DOHH2 (cell line): ENCODE measurements at regions not wholly inside any gene's neighbourhood (a gene's known extent, or its start where the extent isn't known, plus 50 kb on each side); places are given as distances from the start of the nearest gene placed in this dataset.

Experiments used
- EZH2phosphoT487 ChIP-seq: fragments of 200-600 bp; sonication (generic); IDR thresholded peaks from 2 replicates; pipeline ENCODE4 v1.6.1; 2017; ENCODE audit warnings: borderline replicate concordance, mild to moderate bottlenecking, antibody characterized with exemption, low read length, moderate library complexity, mixed read lengths
- TF ChIP-seq, protein P1 (sequence below): fragments of 200-600 bp; sonication (generic); IDR thresholded peaks from one replicate; pipeline ENCODE4 v1.5.1; 2014; ENCODE audit warnings: antibody characterized with exemption, mild to moderate bottlenecking, low read depth, low read length; ENCODE audit not compliant: poor library complexity, severe bottlenecking

DNA sequence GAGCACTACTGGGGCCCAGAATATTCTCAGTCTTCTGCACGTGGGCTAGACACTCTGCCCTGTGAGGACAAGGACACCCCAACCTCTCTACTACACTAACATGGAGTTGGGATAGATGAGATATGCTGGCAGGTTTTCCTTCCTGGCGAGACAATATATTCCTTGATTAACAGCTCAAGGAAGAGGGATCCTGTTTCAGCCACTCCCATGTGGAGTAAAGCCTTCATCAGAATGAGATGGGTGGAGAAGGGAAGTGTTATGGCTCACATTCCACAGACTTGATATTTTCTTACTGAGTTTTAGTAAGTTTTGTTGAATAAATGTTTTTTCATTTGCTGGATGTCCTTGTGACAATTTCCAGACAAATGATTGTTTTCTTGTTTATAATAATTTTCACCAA lies 1187.6 kb downstream of the CDH12 start:
- TF ChIP-seq, protein P1, sequence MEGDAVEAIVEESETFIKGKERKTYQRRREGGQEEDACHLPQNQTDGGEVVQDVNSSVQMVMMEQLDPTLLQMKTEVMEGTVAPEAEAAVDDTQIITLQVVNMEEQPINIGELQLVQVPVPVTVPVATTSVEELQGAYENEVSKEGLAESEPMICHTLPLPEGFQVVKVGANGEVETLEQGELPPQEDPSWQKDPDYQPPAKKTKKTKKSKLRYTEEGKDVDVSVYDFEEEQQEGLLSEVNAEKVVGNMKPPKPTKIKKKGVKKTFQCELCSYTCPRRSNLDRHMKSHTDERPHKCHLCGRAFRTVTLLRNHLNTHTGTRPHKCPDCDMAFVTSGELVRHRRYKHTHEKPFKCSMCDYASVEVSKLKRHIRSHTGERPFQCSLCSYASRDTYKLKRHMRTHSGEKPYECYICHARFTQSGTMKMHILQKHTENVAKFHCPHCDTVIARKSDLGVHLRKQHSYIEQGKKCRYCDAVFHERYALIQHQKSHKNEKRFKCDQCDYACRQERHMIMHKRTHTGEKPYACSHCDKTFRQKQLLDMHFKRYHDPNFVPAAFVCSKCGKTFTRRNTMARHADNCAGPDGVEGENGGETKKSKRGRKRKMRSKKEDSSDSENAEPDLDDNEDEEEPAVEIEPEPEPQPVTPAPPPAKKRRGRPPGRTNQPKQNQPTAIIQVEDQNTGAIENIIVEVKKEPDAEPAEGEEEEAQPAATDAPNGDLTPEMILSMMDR = no peak
- no peak for TF ChIP-seq EZH2phosphoT487
